Thyroid gland (tissue), 4 donors: ENCODE measurements at regions not wholly inside any gene's neighbourhood (a gene's known extent, or its start where the extent isn't known, plus 50 kb on each side); places are given as distances from the start of the nearest gene placed in this dataset.

Experiments
- CTCF ChIP-seq, 6 experiments: fragments of 200-600 bp in 3 of 6; fragments of 450-650 bp in 3 of 6; sonication (generic) in 3 of 6; IDR thresholded peaks; one replicate each; pipeline ENCODE4 v1.5.1; 2016 to 2019; ENCODE audit warnings: antibody characterized with exemption in 6 of 6, mild to moderate bottlenecking in 2 of 6, inconsistent platforms in 1 of 6, moderate library complexity in 1 of 6
- POLR2A ChIP-seq, 2 donors: fragments of 450-650 bp; IDR thresholded peaks; one replicate each; pipeline ENCODE4 v1.6.1; 2017; ENCODE audit warnings: antibody characterized with exemption in 2 of 2, mild to moderate bottlenecking in 2 of 2, moderate library complexity in 1 of 2

GRCh38 chr10:31595992-31596391 is 277.0 kb downstream of the ZEB1 start:
- TF ChIP-seq CTCF (IDR thresholded peaks at IDR 0.05), result no peak
- TF ChIP-seq POLR2A (IDR thresholded peaks at IDR 0.05), result no peak
